Thyroid gland (tissue), 4 donors: ENCODE measurements at regions not wholly inside any gene's neighbourhood (a gene's known extent, or its start where the extent isn't known, plus 50 kb on each side); places are given as distances from the start of the nearest gene placed in this dataset.

Source experiments
- DNase-seq, 2 donors: peaks; one replicate each; pipeline ENCODE4 v3.0.0-alpha.2; 2019
- H3K27ac ChIP-seq, 3 donors: fragments of 200-600 bp; sonication (generic); 1 replicate in 2 of 3; 2 replicates in 1 of 3; pipeline ENCODE4 v1.5.1; 2016 to 2019; ENCODE audit warnings: mild to moderate bottlenecking in 1 of 3, moderate library complexity in 1 of 3
- H3K27me3 ChIP-seq: fragments of 200-600 bp; sonication (generic); one replicate; pipeline ENCODE4 v1.5.1; 2019
- H3K36me3 ChIP-seq, 2 donors: fragments of 200-600 bp; sonication (generic); one replicate each; pipeline ENCODE4 v1.5.1; 2016 to 2019
- H3K4me1 ChIP-seq, 2 donors: fragments of 200-600 bp; sonication (generic); one replicate each; pipeline ENCODE4 v1.5.1; 2017 to 2019
- H3K4me3 ChIP-seq, 3 donors: fragments of 200-600 bp; sonication (generic); replicated peaks in 1 of 3; 1 replicate in 2 of 3; 2 replicates in 1 of 3; pipeline ENCODE4 v1.5.1; 2016; ENCODE audit warnings: mild to moderate bottlenecking in 1 of 3
- H3K9me3 ChIP-seq: fragments of 200-600 bp; sonication (generic); one replicate; pipeline ENCODE4 v1.5.1; 2017
- POLR2A ChIP-seq, 2 donors: fragments of 450-650 bp; IDR thresholded peaks; one replicate each; pipeline ENCODE4 v1.6.1; 2017; ENCODE audit warnings: antibody characterized with exemption in 2 of 2, mild to moderate bottlenecking in 2 of 2, moderate library complexity in 1 of 2
- WGBS, 2 donors: methylation state at CpG; one replicate each; pipeline ENCODE4 v1.1.5; 2017; 5-methylcytosine and 5-hydroxymethylcytosine counted together
- intact Hi-C: fragments of 100-400 bp; cut with DNase I; formaldehyde crosslinking; loops from one replicate; pipeline ENCODE4 v1.15.1; 2023
- TF ChIP-seq, protein P1 (sequence below), 6 experiments: fragments of 200-600 bp in 3 of 6; fragments of 450-650 bp in 3 of 6; sonication (generic) in 3 of 6; IDR thresholded peaks; one replicate each; pipeline ENCODE4 v1.5.1; 2016 to 2019; ENCODE audit warnings: antibody characterized with exemption in 6 of 6, mild to moderate bottlenecking in 2 of 6, inconsistent platforms in 1 of 6, moderate library complexity in 1 of 6

DNA sequence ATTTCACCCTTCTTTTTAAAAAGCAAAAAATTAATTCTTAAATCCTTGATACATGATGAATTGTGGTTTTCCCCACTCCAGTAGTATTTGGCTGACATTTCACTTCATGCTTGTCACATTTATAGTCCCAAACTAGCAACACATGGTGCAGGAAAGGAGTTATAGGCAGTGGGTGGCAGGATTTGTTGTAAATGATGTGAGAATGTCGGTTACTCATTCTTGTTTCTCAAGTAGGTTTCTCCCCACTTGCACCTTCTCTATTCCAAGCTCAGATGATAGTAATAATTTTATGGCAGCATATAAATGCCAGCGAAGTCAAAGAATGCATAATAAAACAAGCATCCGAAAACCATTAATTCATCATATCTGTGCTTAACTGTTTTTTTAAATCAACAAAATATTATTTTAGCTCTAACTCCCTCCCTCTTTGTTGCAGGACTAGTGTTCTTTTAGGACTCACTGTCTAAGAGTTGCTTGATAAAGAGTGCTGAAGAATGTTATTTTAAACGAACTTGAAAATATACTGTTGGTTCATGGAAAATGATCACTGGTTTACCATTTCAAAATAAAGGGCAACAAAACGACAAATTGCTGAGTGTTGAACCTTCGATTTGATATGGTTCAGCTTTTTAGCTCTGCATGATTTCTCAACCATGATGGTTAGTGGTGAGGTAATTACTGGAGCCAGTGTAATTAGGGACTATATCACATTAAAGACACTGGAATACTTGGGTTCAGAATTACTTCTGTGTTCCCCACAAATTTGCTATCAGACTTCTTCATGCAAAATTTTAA is 88.1 kb upstream of the ADAMTSL1 start:
- Histone ChIP-seq H3K36me3 (no peaks in the 10 kb centered on the region), H3K9me3 (no peaks in the 10 kb centered on the region), H3K4me1 (peaks cover 10 to 12% of the 10 kb centered on the region in 2 donors), H3K27ac (no peak overlapping the region), H3K27me3 (no peaks in the 10 kb centered on the region), H3K4me3 (no peak overlapping the region)
- 31 to 39% methylated on average over 6 of the region's 6 CpGs for WGBS, 2 donors
- DNase-seq: no peak
- intact Hi-C loops: no loop called here
- TF ChIP-seq, protein P1, sequence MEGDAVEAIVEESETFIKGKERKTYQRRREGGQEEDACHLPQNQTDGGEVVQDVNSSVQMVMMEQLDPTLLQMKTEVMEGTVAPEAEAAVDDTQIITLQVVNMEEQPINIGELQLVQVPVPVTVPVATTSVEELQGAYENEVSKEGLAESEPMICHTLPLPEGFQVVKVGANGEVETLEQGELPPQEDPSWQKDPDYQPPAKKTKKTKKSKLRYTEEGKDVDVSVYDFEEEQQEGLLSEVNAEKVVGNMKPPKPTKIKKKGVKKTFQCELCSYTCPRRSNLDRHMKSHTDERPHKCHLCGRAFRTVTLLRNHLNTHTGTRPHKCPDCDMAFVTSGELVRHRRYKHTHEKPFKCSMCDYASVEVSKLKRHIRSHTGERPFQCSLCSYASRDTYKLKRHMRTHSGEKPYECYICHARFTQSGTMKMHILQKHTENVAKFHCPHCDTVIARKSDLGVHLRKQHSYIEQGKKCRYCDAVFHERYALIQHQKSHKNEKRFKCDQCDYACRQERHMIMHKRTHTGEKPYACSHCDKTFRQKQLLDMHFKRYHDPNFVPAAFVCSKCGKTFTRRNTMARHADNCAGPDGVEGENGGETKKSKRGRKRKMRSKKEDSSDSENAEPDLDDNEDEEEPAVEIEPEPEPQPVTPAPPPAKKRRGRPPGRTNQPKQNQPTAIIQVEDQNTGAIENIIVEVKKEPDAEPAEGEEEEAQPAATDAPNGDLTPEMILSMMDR (IDR thresholded peaks at IDR 0.05): no peak
- TF ChIP-seq POLR2A (IDR thresholded peaks at IDR 0.05): no peak

DNA sequence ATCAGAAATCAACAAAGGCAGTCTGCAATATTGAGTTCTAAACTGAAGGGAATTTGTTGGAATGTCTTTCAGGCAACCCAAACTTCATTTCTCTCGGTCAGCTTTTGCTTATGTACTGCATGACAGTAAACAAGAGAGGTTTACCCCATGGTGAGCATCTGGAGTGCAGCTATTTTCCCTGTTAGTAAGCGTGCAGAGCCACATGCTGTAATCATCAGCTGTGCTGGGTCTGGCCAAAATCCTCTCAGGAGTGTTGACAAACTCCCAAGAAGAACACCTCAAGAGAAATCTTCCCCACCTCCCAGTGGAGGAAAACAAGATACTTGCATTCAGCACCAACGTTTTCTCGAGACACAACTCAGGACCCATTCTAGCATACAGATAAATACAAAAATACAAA is 83.6 kb upstream of the ADAMTSL1 start:
- intact Hi-C loops: no loop called here
- H3K36me3 ChIP-seq: no peaks in the 10 kb centered on the region
- 50 to 77% methylated on average over 4 of the region's 4 CpGs for WGBS, 2 donors
- H3K9me3 ChIP-seq: no peaks in the 10 kb centered on the region
- H3K4me1 ChIP-seq: peaks cover 32 to 41% of the 10 kb centered on the region in 2 donors
- no peak overlapping the region for H3K27ac ChIP-seq
- DNase-seq: no peak
- H3K27me3 ChIP-seq: no peaks in the 10 kb centered on the region
- TF ChIP-seq, protein P1 (IDR thresholded peaks at IDR 0.05): no peak
- TF ChIP-seq POLR2A (IDR thresholded peaks at IDR 0.05): no peak
- H3K4me3 ChIP-seq: no peak overlapping the region

DNA sequence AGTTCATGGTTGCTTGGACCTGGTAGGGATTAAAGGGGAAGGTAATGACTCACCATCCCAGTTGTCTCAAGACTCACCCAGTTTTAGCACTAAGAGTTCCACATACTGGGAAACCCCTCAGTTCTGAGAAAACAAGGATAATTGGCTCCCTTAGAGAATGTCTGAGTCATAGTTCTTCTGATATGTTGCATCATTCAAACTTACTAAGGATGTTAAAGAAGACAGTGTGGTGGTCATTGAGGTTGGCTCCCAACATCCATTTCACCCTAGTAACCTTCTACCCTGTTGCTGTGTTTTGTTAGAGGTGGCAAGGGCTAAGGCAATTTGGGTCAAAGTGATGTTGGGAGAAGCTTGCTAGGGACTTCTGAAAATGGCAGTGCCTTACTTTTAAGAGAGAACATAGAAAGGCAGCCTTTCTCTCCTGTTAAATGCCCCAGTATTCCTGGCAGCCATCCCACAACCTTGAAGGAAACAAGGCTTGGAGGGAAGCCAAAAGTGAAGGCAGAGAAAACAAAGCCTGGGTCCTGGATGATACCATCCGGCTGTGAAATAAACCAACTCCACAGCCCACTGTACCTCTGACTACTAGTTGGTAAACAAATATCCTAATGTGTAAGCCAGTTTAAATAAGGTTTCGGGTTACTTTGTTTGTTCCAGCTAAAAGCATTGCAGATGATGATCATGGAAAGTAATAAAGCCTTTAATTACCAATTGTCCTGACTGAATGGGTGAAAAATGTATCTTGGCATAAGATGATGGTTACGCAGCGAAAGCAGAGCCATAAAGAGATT is 80.4 kb upstream of the ADAMTSL1 start:
- Histone ChIP-seq H3K27ac (peak overlapping the region; percentile 72 to 74 (median 73)), H3K36me3 (no peaks in the 10 kb centered on the region), H3K4me1 (peaks cover 22 to 28% of the 10 kb centered on the region in 2 donors), H3K27me3 (no peaks in the 10 kb centered on the region), H3K4me3 (no peak overlapping the region), H3K9me3 (no peaks in the 10 kb centered on the region)
- intact Hi-C loops: no loop called here
- no peak for TF ChIP-seq POLR2A (IDR thresholded peaks at IDR 0.05)
- TF ChIP-seq, protein P1 (IDR thresholded peaks at IDR 0.05): no peak
- peak; percentile 82 to 87 for DNase-seq
- WGBS, 2 donors: 17 to 22% methylated on average over 4 of the region's 4 CpGs

DNA sequence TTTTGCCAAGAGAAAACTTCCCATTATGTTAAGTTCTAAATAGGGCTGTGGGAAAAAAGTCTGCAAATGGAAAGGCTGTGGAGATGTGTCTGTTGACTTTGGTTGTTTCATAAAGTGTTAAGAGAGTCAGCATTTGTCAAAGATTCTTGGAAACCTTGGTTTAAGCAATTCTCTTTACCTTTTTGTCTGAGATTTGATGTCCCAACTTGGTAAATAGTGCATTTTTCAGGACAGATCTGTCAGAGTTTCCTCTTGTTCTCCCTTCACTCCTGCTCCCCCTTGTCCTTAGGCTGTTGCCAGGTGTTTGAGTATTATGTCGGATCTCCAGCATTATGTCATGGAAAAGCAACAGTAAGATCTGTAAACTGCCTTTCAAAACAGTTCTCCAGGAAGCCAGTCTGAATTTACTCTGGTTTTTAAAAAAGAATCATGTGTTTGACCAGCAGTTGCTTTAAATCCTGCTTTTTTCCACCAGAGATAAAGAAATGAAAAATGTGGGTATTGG is 79.1 kb upstream of the ADAMTSL1 start:
- TF ChIP-seq, protein P1 (IDR thresholded peaks at IDR 0.05): no peak
- no peak for TF ChIP-seq POLR2A (IDR thresholded peaks at IDR 0.05)
- intact Hi-C loops: no loop called here
- Histone ChIP-seq H3K4me1 (peaks cover 22 to 28% of the 10 kb centered on the region in 2 donors), H3K27me3 (no peaks in the 10 kb centered on the region), H3K27ac (peak overlapping the region in 2 of 3 donors; percentile 73 to 74), H3K4me3 (no peak overlapping the region), H3K9me3 (no peaks in the 10 kb centered on the region), H3K36me3 (no peaks in the 10 kb centered on the region)
- WGBS, 2 donors: 41 to 71% methylated on average over 1 of the region's 1 CpG
- DNase-seq: no peak
